HUES64 (cell line): ENCODE measurements at regions not wholly inside any gene's neighbourhood (a gene's known extent, or its start where the extent isn't known, plus 50 kb on each side); places are given as distances from the start of the nearest gene placed in this dataset.

Source experiments
- H3K27ac ChIP-seq: 2 replicates; pipeline ENCODE4 v1.7.0; 2013; ENCODE audit warnings: low read depth, low read length, inconsistent platforms
- H3K27me3 ChIP-seq: 2 replicates; pipeline ENCODE4 v1.6.1; 2013; ENCODE audit warnings: mild to moderate bottlenecking, low read length; ENCODE audit not compliant: insufficient read depth
- H3K36me3 ChIP-seq: 2 replicates; pipeline ENCODE4 v1.6.1; 2013; ENCODE audit warnings: mild to moderate bottlenecking, low read length; ENCODE audit not compliant: insufficient read depth
- H3K4me1 ChIP-seq: 2 replicates; pipeline ENCODE4 v1.6.1; 2013; ENCODE audit warnings: mild to moderate bottlenecking, low read length, moderate library complexity; ENCODE audit not compliant: insufficient read depth
- H3K4me3 ChIP-seq: 2 replicates; pipeline ENCODE4 v1.5.1; 2013; ENCODE audit warnings: mild to moderate bottlenecking, low read length, moderate library complexity
- H3K9ac ChIP-seq: 2 replicates; pipeline ENCODE4 v1.6.1; 2013; ENCODE audit warnings: mild to moderate bottlenecking, low read depth, low read length
- H3K9me3 ChIP-seq: 2 replicates; pipeline ENCODE4 v1.6.1; 2013; ENCODE audit warnings: low read depth, low read length; ENCODE audit not compliant: insufficient read depth
- WGBS: fragments of 150-250, 120-280 bp; methylation state at CpG from one replicate; pipeline ENCODE4 v1.1.7; 2013; ENCODE audit warnings: missing lambda C conversion rate; 5-methylcytosine and 5-hydroxymethylcytosine counted together

DNA sequence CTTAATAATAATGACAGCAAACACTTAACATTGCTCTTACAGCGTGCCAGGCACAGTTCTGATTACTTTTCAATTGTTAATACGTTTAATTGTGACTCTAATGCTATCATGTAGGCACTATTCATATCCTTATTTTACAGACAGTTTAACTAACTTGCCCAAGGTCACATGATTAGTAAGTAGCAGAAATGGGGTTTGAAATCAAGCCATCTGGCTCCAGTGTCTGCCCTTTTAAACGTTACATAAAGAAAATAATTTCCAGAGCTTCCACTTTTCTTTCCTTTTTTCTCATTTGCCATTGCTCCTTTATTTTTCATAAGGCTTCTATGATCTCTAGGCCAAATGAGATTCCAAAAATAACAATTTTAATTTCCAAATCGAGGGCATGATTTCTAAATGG, 50.6 kb upstream of the IKZF2 start:
- WGBS: 87% methylated on average over 4 of the region's 4 CpGs
- H3K27me3 ChIP-seq: no peaks in the 10 kb centered on the region
- H3K9me3 ChIP-seq: no peaks in the 10 kb centered on the region
- H3K27ac ChIP-seq: no peak overlapping the region
- H3K4me1 ChIP-seq: 0 out of 2 replicates have a peak, but pooled peaks cover 4% of the 10 kb centered on the region
- no peaks in the 10 kb centered on the region for H3K36me3 ChIP-seq
- no peak overlapping the region for H3K4me3 ChIP-seq
- H3K9ac ChIP-seq: no peak overlapping the region

DNA sequence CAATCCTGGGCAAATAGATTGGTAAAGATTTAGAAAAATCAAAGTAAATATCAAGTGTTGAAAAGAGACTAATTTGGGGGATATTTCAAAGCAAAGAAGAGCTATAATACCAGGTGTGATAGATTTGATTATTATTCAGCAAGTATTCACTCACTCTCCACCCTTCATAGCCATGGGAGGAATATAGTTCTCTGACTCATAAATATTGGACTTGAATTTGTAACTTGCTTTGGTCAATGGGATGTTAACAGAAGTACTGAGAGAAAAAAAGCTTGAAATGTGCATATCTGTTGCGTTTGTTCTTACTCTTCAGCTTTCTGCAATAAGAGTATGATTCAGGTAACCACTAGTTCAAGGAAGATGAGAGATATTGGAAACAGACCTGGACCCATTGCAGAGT, 54.5 kb upstream of the IKZF2 start:
- WGBS: 92% methylated on average over 1 of the region's 1 CpG
- no peaks in the 10 kb centered on the region for H3K9me3 ChIP-seq
- H3K9ac ChIP-seq: no peak overlapping the region
- no peaks in the 10 kb centered on the region for H3K27me3 ChIP-seq
- no peaks in the 10 kb centered on the region for H3K36me3 ChIP-seq
- H3K27ac ChIP-seq: no peak overlapping the region
- H3K4me1 ChIP-seq: 0 out of 2 replicates have a peak, but pooled peaks cover 4% of the 10 kb centered on the region
- no peak overlapping the region for H3K4me3 ChIP-seq

DNA sequence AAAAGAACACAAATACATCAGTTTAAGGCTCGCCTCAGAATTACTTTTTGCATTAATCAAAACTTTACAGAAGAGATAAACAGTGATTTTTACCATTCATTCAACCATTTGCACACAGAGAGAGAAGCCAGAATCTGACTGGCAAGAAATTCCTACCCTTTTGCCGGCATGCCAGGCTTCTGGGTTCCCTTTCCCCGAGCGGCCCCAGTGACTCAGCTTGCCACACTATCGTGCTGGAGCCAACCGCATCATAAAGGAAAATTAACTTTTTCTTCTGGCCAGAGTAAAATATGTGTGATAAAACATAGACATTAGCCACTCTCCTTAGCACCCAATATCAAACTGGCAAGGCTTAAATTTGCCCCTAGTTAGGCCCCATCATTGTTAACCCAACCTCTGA, 61.8 kb upstream of the IKZF2 start:
- Histone ChIP-seq H3K27ac (no peak overlapping the region), H3K27me3 (no peaks in the 10 kb centered on the region), H3K9ac (no peak overlapping the region), H3K4me1 (no peaks in the 10 kb centered on the region), H3K36me3 (no peaks in the 10 kb centered on the region), H3K4me3 (no peak overlapping the region), H3K9me3 (peaks cover 6% of the 10 kb centered on the region; the same call in 1 of the 2 replicates)
- 87% methylated on average over 6 of the region's 6 CpGs for WGBS

DNA sequence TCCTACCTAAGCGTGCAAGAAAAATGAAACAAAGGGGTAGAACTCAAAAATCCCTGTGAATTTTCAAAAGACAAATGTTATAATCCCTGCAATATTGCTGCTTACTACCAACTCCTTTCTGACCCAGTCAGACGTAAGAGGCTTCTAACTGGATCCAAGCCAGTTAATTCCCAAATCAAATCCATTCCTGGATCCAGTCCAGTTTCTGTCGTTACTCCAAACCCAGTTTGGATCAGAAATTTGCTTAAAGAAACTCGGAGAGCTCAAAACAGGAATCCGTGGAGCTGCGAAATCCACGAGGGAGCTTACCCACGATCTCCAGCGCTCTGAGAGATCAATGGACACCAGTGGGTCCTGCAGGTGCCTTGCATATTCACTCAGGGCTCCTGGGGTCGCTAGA, 62.8 kb upstream of the IKZF2 start:
- H3K4me3 ChIP-seq: no peak overlapping the region
- no peaks in the 10 kb centered on the region for H3K4me1 ChIP-seq
- H3K27me3 ChIP-seq: no peaks in the 10 kb centered on the region
- H3K36me3 ChIP-seq: no peaks in the 10 kb centered on the region
- WGBS: 87% methylated on average over 10 of the region's 10 CpGs
- H3K9ac ChIP-seq: no peak overlapping the region
- H3K27ac ChIP-seq: no peak overlapping the region
- peaks cover 6% of the 10 kb centered on the region; the same call in 1 of the 2 replicates for H3K9me3 ChIP-seq

DNA sequence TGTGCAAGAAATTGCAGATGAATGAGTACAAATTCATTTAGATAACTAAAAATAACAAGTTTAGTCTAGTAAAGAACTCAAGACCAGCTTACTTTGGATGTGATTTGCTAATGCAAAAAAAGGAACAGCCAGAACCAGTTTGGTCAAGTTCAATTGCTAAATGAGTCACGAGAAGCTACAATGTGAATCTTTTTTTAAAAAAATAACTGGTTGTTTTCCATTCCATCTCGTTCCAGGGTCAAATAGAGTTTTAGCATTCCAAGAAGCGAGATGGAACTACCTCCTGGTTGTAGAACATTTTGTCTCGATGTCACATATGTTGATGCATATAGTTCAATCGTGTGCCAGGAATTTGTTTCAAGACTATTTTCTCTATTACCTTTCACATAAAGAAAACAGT, 65.0 kb upstream of the IKZF2 start:
- Histone ChIP-seq H3K4me3 (no peak overlapping the region), H3K4me1 (no peaks in the 10 kb centered on the region), H3K36me3 (no peaks in the 10 kb centered on the region), H3K27ac (no peak overlapping the region), H3K27me3 (no peaks in the 10 kb centered on the region), H3K9me3 (peaks cover 5% of the 10 kb centered on the region; the same call in 1 of the 2 replicates), H3K9ac (no peak overlapping the region)
- 96% methylated on average over 5 of the region's 5 CpGs for WGBS

DNA sequence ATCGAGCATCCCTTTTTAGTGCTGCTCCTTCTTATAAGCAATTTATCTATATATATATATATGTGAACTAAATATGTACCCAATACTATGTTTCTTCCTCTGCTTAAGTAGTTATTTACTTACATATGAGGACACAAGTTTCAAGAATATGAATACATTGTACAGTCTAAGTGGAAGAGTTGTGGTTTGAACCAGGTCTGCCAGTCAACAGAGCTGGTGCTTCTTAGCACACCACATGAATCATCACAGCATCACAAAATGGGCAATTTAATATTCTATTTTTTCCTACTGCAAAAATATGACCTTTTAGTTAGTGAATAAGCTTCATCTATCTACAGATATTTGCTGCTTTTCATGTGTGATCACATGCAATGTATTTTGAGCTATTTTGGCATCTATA, 64.4 kb upstream of the SPAG16 start:
- no peaks in the 10 kb centered on the region for H3K27me3 ChIP-seq
- H3K27ac ChIP-seq: no peak overlapping the region
- H3K9ac ChIP-seq: no peak overlapping the region
- WGBS: no CpG with 5 or more reads among the region's 1 CpG
- H3K36me3 ChIP-seq: no peaks in the 10 kb centered on the region
- H3K4me3 ChIP-seq: no peak overlapping the region
- H3K4me1 ChIP-seq: peaks cover 10% of the 10 kb centered on the region; the same call in 1 of the 2 replicates
- no peaks in the 10 kb centered on the region for H3K9me3 ChIP-seq

DNA sequence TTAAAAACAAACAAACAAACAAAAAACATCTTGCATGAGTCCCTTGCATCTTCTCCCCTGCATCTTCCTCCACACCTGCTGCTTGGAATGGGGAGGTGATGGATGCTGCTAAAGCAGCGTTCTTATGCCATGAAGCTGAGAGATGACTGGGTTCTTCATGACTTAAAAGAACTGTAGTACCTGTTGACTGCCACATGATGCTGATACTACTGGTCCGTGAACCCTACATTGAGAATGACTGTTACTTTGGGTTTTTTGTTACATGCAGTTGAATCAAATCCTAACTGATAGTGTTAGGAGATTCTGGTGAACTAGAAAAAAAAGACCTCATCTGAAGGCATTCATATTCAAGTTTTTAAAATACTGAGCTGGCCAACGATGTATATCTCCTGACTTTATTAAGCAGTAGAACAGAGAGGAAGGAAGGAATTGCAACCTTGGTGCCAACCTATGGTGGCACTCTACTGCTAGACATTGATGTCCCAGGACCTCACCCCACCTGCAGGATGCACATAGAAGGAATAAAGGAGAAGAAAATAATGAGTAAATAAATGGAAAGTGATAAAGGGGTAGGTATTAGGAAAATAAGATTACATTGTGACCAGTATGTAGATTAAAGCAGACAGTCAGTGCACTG, 63.2 kb upstream of the SPAG16 start:
- H3K36me3 ChIP-seq: no peaks in the 10 kb centered on the region
- no peaks in the 10 kb centered on the region for H3K9me3 ChIP-seq
- no peak overlapping the region for H3K4me3 ChIP-seq
- H3K4me1 ChIP-seq: peaks cover 10% of the 10 kb centered on the region; the same call in 1 of the 2 replicates
- no peaks in the 10 kb centered on the region for H3K27me3 ChIP-seq
- no peak overlapping the region for H3K27ac ChIP-seq
- no peak overlapping the region for H3K9ac ChIP-seq
- WGBS: 94% methylated on average over 3 of the region's 3 CpGs

DNA sequence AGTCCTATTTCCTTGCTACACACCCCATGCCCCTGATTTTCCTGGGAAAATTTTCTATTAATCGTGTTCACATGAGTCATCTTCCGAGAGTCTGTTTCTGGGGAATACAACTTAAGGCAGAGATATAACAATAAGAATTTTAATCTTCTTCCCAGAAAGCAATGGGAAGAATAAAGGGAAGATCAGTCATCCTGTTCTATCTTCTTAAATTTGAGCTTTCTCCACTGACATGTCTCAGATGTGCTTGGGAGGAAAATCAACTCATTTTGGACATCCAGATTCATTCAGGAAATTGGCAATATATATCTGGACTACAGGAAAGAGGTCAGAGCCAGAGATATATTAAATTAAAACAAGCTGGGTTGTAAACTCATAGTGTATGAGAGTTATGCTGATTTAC, 62.3 kb upstream of the SPAG16 start:
- H3K4me3 ChIP-seq: no peak overlapping the region
- peaks cover 10% of the 10 kb centered on the region; the same call in 1 of the 2 replicates for H3K4me1 ChIP-seq
- H3K36me3 ChIP-seq: no peaks in the 10 kb centered on the region
- no peak overlapping the region for H3K27ac ChIP-seq
- no peaks in the 10 kb centered on the region for H3K9me3 ChIP-seq
- no peaks in the 10 kb centered on the region for H3K27me3 ChIP-seq
- no peak overlapping the region for H3K9ac ChIP-seq
- 91% methylated on average over 1 of the region's 2 CpGs for WGBS

DNA sequence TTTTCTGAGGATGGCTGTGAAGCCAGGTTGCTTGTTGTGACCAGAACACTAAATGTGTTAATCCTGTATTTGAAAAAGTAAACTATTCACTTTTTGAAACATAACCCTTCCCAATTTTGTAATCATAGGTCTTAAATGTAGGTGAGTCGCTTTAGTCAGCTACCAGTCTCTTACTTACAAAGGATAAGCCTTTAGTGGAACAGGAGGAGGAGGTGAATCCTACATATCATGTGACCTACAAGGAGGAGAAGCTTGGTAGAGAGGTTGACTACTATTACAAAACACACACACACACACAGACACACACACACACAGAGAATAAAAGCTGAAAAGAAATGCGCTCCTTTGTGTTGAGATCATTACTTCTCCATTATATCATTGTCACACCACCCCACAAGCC, 59.9 kb upstream of the SPAG16 start:
- H3K27ac ChIP-seq: no peak overlapping the region
- H3K9ac ChIP-seq: no peak overlapping the region
- no peaks in the 10 kb centered on the region for H3K27me3 ChIP-seq
- H3K4me1 ChIP-seq: peaks cover 10% of the 10 kb centered on the region; the same call in 1 of the 2 replicates
- H3K9me3 ChIP-seq: no peaks in the 10 kb centered on the region
- 100% methylated on average over 1 of the region's 2 CpGs for WGBS
- no peak overlapping the region for H3K4me3 ChIP-seq
- H3K36me3 ChIP-seq: no peaks in the 10 kb centered on the region

DNA sequence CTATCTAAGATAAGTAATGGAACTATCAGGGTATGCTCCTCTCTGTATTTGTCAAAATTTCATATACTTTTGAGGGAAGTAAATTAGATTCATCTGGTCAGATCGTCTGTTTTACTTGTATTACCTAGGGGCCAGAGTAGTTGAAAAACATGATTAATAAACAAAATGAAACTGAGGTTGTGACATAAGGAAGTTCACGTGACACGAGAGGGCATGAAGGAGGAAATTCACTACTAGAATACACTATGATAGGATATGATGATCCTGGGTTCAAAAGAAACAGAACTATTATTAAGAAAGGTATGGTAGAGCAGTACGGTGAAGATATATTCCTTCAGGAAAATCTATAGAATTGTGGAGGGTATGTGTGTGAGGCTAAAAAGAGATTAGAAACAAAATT, 58.4 kb upstream of the SPAG16 start:
- 92% methylated on average over 4 of the region's 4 CpGs for WGBS
- no peak overlapping the region for H3K4me3 ChIP-seq
- H3K9ac ChIP-seq: no peak overlapping the region
- H3K4me1 ChIP-seq: peaks cover 10% of the 10 kb centered on the region; the same call in 1 of the 2 replicates
- H3K27me3 ChIP-seq: no peaks in the 10 kb centered on the region
- H3K27ac ChIP-seq: no peak overlapping the region
- no peaks in the 10 kb centered on the region for H3K36me3 ChIP-seq
- no peaks in the 10 kb centered on the region for H3K9me3 ChIP-seq

DNA sequence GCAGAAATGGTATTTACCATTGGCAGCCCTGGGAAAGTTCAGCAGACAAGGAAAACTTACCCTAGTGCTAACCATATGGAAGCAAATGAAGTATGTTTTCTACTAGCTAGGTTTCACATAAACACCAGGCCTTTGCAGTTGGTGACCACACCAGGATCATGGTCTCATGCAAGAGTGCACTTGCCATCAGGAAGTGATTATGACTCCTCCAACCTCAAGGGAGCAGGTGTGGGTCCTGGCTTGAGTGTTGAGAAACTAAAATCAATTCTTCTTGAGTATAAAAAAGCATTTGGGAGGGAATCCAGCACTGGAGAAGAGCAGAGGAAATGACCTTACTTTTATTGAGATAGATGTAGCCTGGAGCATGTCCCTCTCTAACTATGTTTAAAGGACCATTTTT, 56.8 kb upstream of the SPAG16 start:
- Histone ChIP-seq H3K4me1 (peaks cover 16% of the 10 kb centered on the region), H3K27ac (no peak overlapping the region), H3K27me3 (no peaks in the 10 kb centered on the region), H3K9ac (no peak overlapping the region), H3K9me3 (no peaks in the 10 kb centered on the region), H3K36me3 (no peaks in the 10 kb centered on the region), H3K4me3 (no peak overlapping the region)

DNA sequence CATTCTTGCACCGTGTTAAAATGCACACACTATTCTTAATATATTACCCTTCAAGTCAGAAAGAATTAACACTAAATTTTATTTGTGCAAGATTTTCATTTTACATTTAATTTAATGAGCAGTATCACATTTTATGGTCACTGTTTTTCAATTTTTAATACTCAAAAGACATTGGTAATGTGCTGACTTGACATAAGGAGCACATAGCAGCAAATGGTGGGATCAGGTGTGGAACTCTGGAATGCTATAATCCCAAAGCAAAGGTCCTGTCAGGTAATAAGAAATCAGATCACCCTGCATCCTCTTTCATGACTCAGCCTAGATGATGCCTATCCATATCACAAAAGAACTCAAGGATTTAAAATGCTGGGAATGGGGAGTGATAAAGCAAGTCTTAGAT, 55.6 kb upstream of the SPAG16 start:
- H3K9me3 ChIP-seq: no peaks in the 10 kb centered on the region
- no peak overlapping the region for H3K27ac ChIP-seq
- H3K27me3 ChIP-seq: no peaks in the 10 kb centered on the region
- no peak overlapping the region for H3K4me3 ChIP-seq
- peaks cover 27% of the 10 kb centered on the region for H3K4me1 ChIP-seq
- 92% methylated on average over 1 of the region's 1 CpG for WGBS
- H3K36me3 ChIP-seq: no peaks in the 10 kb centered on the region
- H3K9ac ChIP-seq: no peak overlapping the region
